Colonic mucosa (tissue), 4 donors: ENCODE measurements at regions not wholly inside any gene's neighbourhood (a gene's known extent, or its start where the extent isn't known, plus 50 kb on each side); places are given as distances from the start of the nearest gene placed in this dataset.

Source experiments
- DNase-seq: peaks from one replicate; pipeline ENCODE4 v3.0.0-alpha.2; 2020
- H3K27ac ChIP-seq: fragments of 200-600 bp; one replicate; pipeline ENCODE4 v1.8.0; 2021
- H3K27me3 ChIP-seq: fragments of 200-600 bp; one replicate; pipeline ENCODE4 v1.8.0; 2021
- H3K36me3 ChIP-seq: fragments of 200-600 bp; one replicate; pipeline ENCODE4 v1.8.0; 2021
- H3K4me1 ChIP-seq: fragments of 200-600 bp; one replicate; pipeline ENCODE4 v1.8.0; 2021; ENCODE audit warnings: mild to moderate bottlenecking
- H3K4me3 ChIP-seq: fragments of 200-600 bp; one replicate; pipeline ENCODE4 v1.8.0; 2021
- H3K9ac ChIP-seq, 2 donors: one replicate each; pipeline ENCODE4 v1.7.0; 2013; ENCODE audit warnings: control low read depth in 2 of 2, low read depth in 2 of 2, low read length in 2 of 2
- H3K9me3 ChIP-seq: fragments of 200-600 bp; one replicate; pipeline ENCODE4 v1.8.0; 2021
- CTCF ChIP-seq: fragments of 200-600 bp; IDR thresholded peaks from one replicate; pipeline ENCODE4 v1.8.0; 2022; ENCODE audit warnings: antibody characterized with exemption, mild to moderate bottlenecking
- intact Hi-C: fragments of 100-400 bp; cut with DNase I; formaldehyde crosslinking; loops from one replicate; pipeline ENCODE4 v1.14.1; 2022
- donor health status: healthy.
- donor health status: DM: no; HTN: no; CAD: no.
- donor health status: DM: no; HTN: no; CAD: no.

DNA sequence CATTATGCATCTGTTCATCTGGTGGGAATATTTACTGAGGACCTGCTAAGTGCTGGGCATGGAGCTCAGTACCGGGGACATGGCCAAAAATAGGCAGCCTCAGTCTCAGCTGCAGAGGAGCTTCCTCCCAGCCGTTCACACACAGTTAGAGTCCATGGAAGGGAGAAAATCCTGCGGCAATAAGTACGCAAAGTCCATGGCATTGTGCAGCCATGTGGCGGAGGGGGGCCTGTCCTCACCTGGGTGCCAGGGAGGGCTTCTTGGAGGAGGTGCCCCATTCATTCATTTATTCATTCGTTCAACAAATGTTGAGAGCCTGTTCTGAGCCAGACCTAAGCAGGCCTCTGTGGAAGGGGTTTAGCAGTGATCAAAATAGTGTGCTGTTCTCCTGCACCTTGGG lies 59.3 kb upstream of the ANO1 start:
- intact Hi-C loops, result no loop called here
- Histone ChIP-seq H3K4me1 (no peaks in the 10 kb centered on the region), H3K27me3 (no peaks in the 10 kb centered on the region), H3K9me3 (no peaks in the 10 kb centered on the region), H3K9ac (no peak overlapping the region), H3K36me3 (no peaks in the 10 kb centered on the region), H3K4me3 (no peak overlapping the region), H3K27ac (no peak overlapping the region)
- no peak for TF ChIP-seq CTCF
- DNase-seq, result no peak

GRCh38 chr11:70019576-70020011 lies 58.5 kb upstream of the ANO1 start:
- no peaks in the 10 kb centered on the region for H3K36me3 ChIP-seq
- TF ChIP-seq CTCF, result no peak

GRCh38 chr11:70020336-70021214 lies 57.5 kb upstream of the ANO1 start:
- Histone ChIP-seq H3K27me3 (no peaks in the 10 kb centered on the region), H3K36me3 (no peaks in the 10 kb centered on the region), H3K9me3 (no peaks in the 10 kb centered on the region), H3K4me3 (no peak overlapping the region), H3K4me1 (no peaks in the 10 kb centered on the region), H3K27ac (no peak overlapping the region), H3K9ac (no peak overlapping the region)
- intact Hi-C loops, result no loop called here
- TF ChIP-seq CTCF, result no peak
- DNase-seq, result no peak

More at GRCh38 chr11:70019576-70020011, 58.5 kb upstream of the ANO1 start:
- Histone ChIP-seq H3K27me3 (no peaks in the 10 kb centered on the region), H3K4me1 (no peaks in the 10 kb centered on the region), H3K9me3 (no peaks in the 10 kb centered on the region), H3K9ac (no peak overlapping the region), H3K4me3 (no peak overlapping the region), H3K27ac (no peak overlapping the region)
- intact Hi-C loops, result no loop called here
- DNase-seq, result no peak

DNA sequence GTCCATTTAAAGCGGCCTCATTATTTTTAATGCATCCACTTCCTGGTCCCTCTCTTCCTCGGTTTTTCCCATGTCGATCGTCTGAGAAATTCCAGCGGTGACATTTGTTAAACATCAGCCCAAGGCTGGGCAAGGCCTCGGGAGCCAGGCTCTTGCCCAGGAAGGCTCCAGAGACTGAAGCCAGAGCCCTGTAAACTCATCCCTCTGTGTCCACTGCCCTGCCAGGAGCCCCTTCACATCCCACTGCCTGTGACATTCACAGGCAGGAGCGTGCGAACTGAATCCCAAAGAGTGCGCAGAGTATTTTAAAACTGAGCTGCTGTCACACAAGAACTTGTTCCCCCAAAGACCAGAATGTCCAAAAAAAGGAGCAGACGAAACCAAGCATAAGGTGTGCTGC lies 56.5 kb upstream of the ANO1 start:
- Histone ChIP-seq H3K9me3 (no peaks in the 10 kb centered on the region), H3K27ac (no peak overlapping the region), H3K9ac (no peak overlapping the region), H3K4me3 (no peak overlapping the region), H3K4me1 (no peaks in the 10 kb centered on the region), H3K36me3 (no peaks in the 10 kb centered on the region), H3K27me3 (no peaks in the 10 kb centered on the region)
- no peak for DNase-seq
- intact Hi-C loops, result no loop called here
- no peak for TF ChIP-seq CTCF

DNA sequence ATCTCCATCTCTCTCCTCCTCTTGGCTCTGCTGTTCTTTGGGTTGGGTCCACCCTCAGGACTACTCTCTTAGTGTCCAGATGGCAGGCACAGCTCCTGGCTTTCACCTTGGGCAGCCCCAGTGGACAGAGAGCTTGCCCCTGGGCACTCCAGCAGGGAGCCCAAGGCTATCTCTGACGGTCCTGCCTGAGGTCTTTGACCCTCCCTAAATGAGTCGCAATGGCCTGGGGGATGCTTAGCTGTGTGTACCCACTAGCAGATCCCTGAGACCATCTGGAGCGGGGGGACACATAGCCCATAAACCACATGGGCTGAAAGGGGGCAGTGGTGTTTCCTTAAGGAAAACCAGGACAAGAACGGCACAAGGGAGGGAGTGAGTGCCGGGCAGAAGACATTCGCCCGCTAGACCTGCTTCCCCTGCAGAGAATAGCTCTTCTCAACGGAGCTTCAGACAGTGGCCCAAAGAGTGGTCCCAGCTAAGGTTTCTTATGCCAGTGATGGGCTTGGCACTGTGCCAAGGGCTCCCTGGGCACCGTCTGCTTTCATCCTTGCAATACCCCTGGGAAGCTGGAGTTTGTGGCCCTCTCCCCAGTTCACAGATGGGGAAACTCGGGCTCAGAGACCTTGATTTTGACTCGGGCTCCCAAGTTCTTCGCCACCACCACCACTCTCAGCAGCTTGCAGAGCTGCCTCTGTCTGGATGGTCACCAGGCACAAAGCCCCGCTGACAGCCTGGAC lies 53.9 kb upstream of the ANO1 start:
- H3K4me3 ChIP-seq, result no peak overlapping the region
- H3K9ac ChIP-seq, result no peak overlapping the region
- no peaks in the 10 kb centered on the region for H3K9me3 ChIP-seq
- TF ChIP-seq CTCF, result no peak
- H3K27ac ChIP-seq, result no peak overlapping the region
- no peak for DNase-seq
- H3K36me3 ChIP-seq, result no peaks in the 10 kb centered on the region
- no peaks in the 10 kb centered on the region for H3K27me3 ChIP-seq
- intact Hi-C loops, result no loop called here
- H3K4me1 ChIP-seq, result no peaks in the 10 kb centered on the region
